WTC11 (cell line): ENCODE measurements at regions not wholly inside any gene's neighbourhood (a gene's known extent, or its start where the extent isn't known, plus 50 kb on each side); places are given as distances from the start of the nearest gene placed in this dataset.

Experiments
- ATAC-seq: fragments of 200-7000 bp; cut with Tn5 transposase; 2 replicates; pipeline ENCODE4 v1.10.0; 2021; ENCODE audit warnings: mild to moderate bottlenecking, moderate library complexity
- CTCF ChIA-PET: fragments of 300-600 bp; sonication (Branson Sonifier 250); formaldehyde crosslinking; loops from one replicate; lab custom pipeline; 2021; ENCODE audit warnings: antibody characterized with exemption; lab: Charles Lee
- POLR2A ChIA-PET: fragments of 350-600 bp; sonication (Branson Sonifier 250); formaldehyde crosslinking; loops from one replicate; lab custom pipeline; 2021; ENCODE audit warnings: antibody characterized with exemption; lab: Charles Lee
- DNase-seq: peaks from one replicate; pipeline ENCODE4 v3.0.0; 2021; ENCODE audit warnings: low spot score
- H3K27ac Mint-ChIP-seq: 2 replicates; pipeline ENCODE4 v1.8.0; 2021; ENCODE audit warnings: mixed read lengths
- H3K27me3 Mint-ChIP-seq: 2 replicates; pipeline ENCODE4 v1.8.0; 2021; ENCODE audit warnings: low read depth, mild to moderate bottlenecking, moderate library complexity, mixed read lengths
- H3K36me3 Mint-ChIP-seq: 2 replicates; pipeline ENCODE4 v1.8.0; 2021; ENCODE audit warnings: mixed read lengths
- H3K4me1 Mint-ChIP-seq: 2 replicates; pipeline ENCODE4 v1.8.0; 2022; ENCODE audit warnings: mixed read lengths
- H3K4me3 Mint-ChIP-seq: 2 replicates; pipeline ENCODE4 v1.8.0; 2021; ENCODE audit warnings: mild to moderate bottlenecking, moderate library complexity, mixed read lengths
- H3K9me3 Mint-ChIP-seq: 2 replicates; pipeline ENCODE4 v1.8.0; 2021; ENCODE audit warnings: mixed read lengths
- ATF1 ChIP-seq: sonication (generic); formaldehyde crosslinking; IDR thresholded peaks from 2 replicates; pipeline ENCODE4 v1.8.1; 2023; ENCODE audit warnings: mild to moderate bottlenecking, moderate library complexity, missing genetic modification reagents
- CBFB ChIP-seq: sonication (generic); formaldehyde crosslinking; IDR thresholded peaks from 2 replicates; pipeline ENCODE4 v1.8.1; 2022; ENCODE audit warnings: mild to moderate bottlenecking, low read depth, missing genetic modification reagents
- ELF4 ChIP-seq: sonication (generic); formaldehyde crosslinking; IDR thresholded peaks from 2 replicates; pipeline ENCODE4 v1.8.1; 2022; ENCODE audit warnings: low read depth, mild to moderate bottlenecking, moderate library complexity, missing genetic modification reagents
- ERG ChIP-seq: fragments of 250-450 bp; sonication (Bioruptor Pico); IDR thresholded peaks from 2 replicates; pipeline ENCODE4 v1.8.0; 2021; ENCODE audit warnings: mild to moderate bottlenecking
- ETV6 ChIP-seq: sonication (generic); formaldehyde crosslinking; IDR thresholded peaks from 2 replicates; pipeline ENCODE4 v1.8.1; 2022; ENCODE audit warnings: mild to moderate bottlenecking, missing genetic modification reagents
- FOXJ3 ChIP-seq: sonication (generic); formaldehyde crosslinking; IDR thresholded peaks from 2 replicates; pipeline ENCODE4 v1.9.0; 2021; ENCODE audit warnings: missing genetic modification reagents, mild to moderate bottlenecking, borderline replicate concordance
- GABPB1 ChIP-seq: sonication (generic); formaldehyde crosslinking; IDR thresholded peaks from 2 replicates; pipeline ENCODE4 v1.8.1; 2023; ENCODE audit warnings: mild to moderate bottlenecking, missing genetic modification reagents
- GRHL2 ChIP-seq: fragments of 250-450 bp; sonication (Bioruptor Pico); IDR thresholded peaks from 2 replicates; pipeline ENCODE4 v1.8.0; 2022; ENCODE audit warnings: mild to moderate bottlenecking, moderate library complexity; ENCODE audit not compliant: insufficient replicate concordance, severe bottlenecking
- HMGA2 ChIP-seq: fragments of 250-450 bp; sonication (Bioruptor Pico); IDR thresholded peaks from 2 replicates; pipeline ENCODE4 v1.4.0; 2021; ENCODE audit warnings: mild to moderate bottlenecking, moderate library complexity
- JAZF1 ChIP-seq: fragments of 250-450 bp; sonication (Bioruptor Pico); IDR thresholded peaks from 2 replicates; pipeline ENCODE4 v1.9.0; 2021; ENCODE audit warnings: moderate library complexity, mild to moderate bottlenecking, inconsistent platforms
- MYBL2 ChIP-seq: sonication (generic); formaldehyde crosslinking; IDR thresholded peaks from 2 replicates; pipeline ENCODE4 v1.8.1; 2023; ENCODE audit warnings: mild to moderate bottlenecking, moderate library complexity, missing genetic modification reagents
- NR2C2 ChIP-seq: sonication (generic); formaldehyde crosslinking; IDR thresholded peaks from 2 replicates; pipeline ENCODE4 v1.8.0; 2022; ENCODE audit warnings: mild to moderate bottlenecking, missing genetic modification reagents
- SMAD3 ChIP-seq: sonication (generic); formaldehyde crosslinking; IDR thresholded peaks from 2 replicates; pipeline ENCODE4 v1.8.0; 2022; ENCODE audit warnings: missing genetic modification reagents, mild to moderate bottlenecking, borderline replicate concordance
- SOX15 ChIP-seq: fragments of 250-450 bp; sonication (Bioruptor Pico); IDR thresholded peaks from 2 replicates; pipeline ENCODE4 v1.9.0; 2021; ENCODE audit warnings: mild to moderate bottlenecking
- TCF7 ChIP-seq: sonication (generic); formaldehyde crosslinking; IDR thresholded peaks from 2 replicates; pipeline ENCODE4 v1.8.0; 2022; ENCODE audit warnings: mild to moderate bottlenecking, low read depth, missing genetic modification reagents, moderate library complexity
- ZBTB43 ChIP-seq: sonication (generic); formaldehyde crosslinking; IDR thresholded peaks from 2 replicates; pipeline ENCODE4 v1.8.1; 2023; ENCODE audit warnings: mild to moderate bottlenecking, missing genetic modification reagents
- ZNF138 ChIP-seq: sonication (generic); formaldehyde crosslinking; conservative IDR thresholded peaks from 2 replicates; pipeline ENCODE4 v1.8.1; 2022; ENCODE audit warnings: mild to moderate bottlenecking, moderate library complexity, missing genetic modification reagents
- ZNF317 ChIP-seq: sonication (generic); formaldehyde crosslinking; IDR thresholded peaks from 2 replicates; pipeline ENCODE4 v1.8.1; 2023; ENCODE audit warnings: low read depth, mild to moderate bottlenecking, moderate library complexity, missing genetic modification reagents, borderline replicate concordance
- TF ChIP-seq, protein P1 (sequence below): sonication (generic); formaldehyde crosslinking; IDR thresholded peaks from 2 replicates; pipeline ENCODE4 v1.8.0; 2023; ENCODE audit warnings: mild to moderate bottlenecking, missing genetic modification reagents
- TF ChIP-seq, protein P2 (sequence below): fragments of 250-450 bp; sonication (Bioruptor Pico); IDR thresholded peaks from 2 replicates; pipeline ENCODE4 v1.9.0; 2021; ENCODE audit warnings: mild to moderate bottlenecking
- TF ChIP-seq, protein P3 (sequence below): sonication (generic); formaldehyde crosslinking; IDR thresholded peaks from 2 replicates; pipeline ENCODE4 v1.8.1; 2023; ENCODE audit warnings: mild to moderate bottlenecking, missing genetic modification reagents, moderate library complexity

GRCh38 chr1:30597711-30598110 is 125.7 kb downstream of the MATN1 start (continued):
- TF ChIP-seq FOXJ3 (CRISPR knock-in tag) (no peak), ERG (no peak), TCF7 (CRISPR knock-in tag) (no peak), ELF4 (no peak), CBFB (CRISPR knock-in tag) (no peak), GABPB1 (CRISPR knock-in tag) (no peak)

GRCh38 chr1:30596891-30597290 is 126.5 kb downstream of the MATN1 start:
- H3K4me1 Mint-ChIP-seq, result no peaks in the 10 kb centered on the region
- H3K4me3 Mint-ChIP-seq, result no peak overlapping the region
- no peaks in the 10 kb centered on the region for H3K36me3 Mint-ChIP-seq
- DNase-seq, result no peak
- peaks cover 30% of the 10 kb centered on the region for H3K9me3 Mint-ChIP-seq
- H3K27me3 Mint-ChIP-seq, result peaks cover 16% of the 10 kb centered on the region
- ChIA-PET CTCF (no interaction called here), POLR2A (no interaction called here)
- H3K27ac Mint-ChIP-seq, result no peak overlapping the region
- no peak for ATAC-seq
- TF ChIP-seq NR2C2 (CRISPR knock-in tag) (no peak), MYBL2 (CRISPR knock-in tag) (no peak), JAZF1 (CRISPR knock-in tag) (no peak), GABPB1 (CRISPR knock-in tag) (no peak), SMAD3 (CRISPR knock-in tag) (no peak), ZNF317 (CRISPR knock-in tag) (no peak), GRHL2 (no peak), ATF1 (CRISPR knock-in tag) (no peak), ETV6 (CRISPR knock-in tag) (no peak), HMGA2 (CRISPR knock-in tag) (no peak), ZNF138 (CRISPR knock-in tag) (no peak), SOX15 (CRISPR knock-in tag) (no peak), ZBTB43 (CRISPR knock-in tag) (no peak)
- TF ChIP-seq, protein P1, sequence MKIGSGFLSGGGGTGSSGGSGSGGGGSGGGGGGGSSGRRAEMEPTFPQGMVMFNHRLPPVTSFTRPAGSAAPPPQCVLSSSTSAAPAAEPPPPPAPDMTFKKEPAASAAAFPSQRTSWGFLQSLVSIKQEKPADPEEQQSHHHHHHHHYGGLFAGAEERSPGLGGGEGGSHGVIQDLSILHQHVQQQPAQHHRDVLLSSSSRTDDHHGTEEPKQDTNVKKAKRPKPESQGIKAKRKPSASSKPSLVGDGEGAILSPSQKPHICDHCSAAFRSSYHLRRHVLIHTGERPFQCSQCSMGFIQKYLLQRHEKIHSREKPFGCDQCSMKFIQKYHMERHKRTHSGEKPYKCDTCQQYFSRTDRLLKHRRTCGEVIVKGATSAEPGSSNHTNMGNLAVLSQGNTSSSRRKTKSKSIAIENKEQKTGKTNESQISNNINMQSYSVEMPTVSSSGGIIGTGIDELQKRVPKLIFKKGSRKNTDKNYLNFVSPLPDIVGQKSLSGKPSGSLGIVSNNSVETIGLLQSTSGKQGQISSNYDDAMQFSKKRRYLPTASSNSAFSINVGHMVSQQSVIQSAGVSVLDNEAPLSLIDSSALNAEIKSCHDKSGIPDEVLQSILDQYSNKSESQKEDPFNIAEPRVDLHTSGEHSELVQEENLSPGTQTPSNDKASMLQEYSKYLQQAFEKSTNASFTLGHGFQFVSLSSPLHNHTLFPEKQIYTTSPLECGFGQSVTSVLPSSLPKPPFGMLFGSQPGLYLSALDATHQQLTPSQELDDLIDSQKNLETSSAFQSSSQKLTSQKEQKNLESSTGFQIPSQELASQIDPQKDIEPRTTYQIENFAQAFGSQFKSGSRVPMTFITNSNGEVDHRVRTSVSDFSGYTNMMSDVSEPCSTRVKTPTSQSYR, result no peak
- TF ChIP-seq, protein P2, sequence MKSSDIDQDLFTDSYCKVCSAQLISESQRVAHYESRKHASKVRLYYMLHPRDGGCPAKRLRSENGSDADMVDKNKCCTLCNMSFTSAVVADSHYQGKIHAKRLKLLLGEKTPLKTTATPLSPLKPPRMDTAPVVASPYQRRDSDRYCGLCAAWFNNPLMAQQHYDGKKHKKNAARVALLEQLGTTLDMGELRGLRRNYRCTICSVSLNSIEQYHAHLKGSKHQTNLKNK (CRISPR knock-in tag), result no peak
- TF ChIP-seq, protein P3, sequence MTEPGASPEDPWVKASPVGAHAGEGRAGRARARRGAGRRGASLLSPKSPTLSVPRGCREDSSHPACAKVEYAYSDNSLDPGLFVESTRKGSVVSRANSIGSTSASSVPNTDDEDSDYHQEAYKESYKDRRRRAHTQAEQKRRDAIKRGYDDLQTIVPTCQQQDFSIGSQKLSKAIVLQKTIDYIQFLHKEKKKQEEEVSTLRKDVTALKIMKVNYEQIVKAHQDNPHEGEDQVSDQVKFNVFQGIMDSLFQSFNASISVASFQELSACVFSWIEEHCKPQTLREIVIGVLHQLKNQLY (CRISPR knock-in tag), result no peak
- TF ChIP-seq, all 79 proteins: peak for 0
